DND-41 (cell line): ENCODE measurements at regions not wholly inside any gene's neighbourhood (a gene's known extent, or its start where the extent isn't known, plus 50 kb on each side); places are given as distances from the start of the nearest gene placed in this dataset.

Source experiments
- ATAC-seq: fragments of 200-7000 bp; cut with Tn5 transposase; 3 replicates; pipeline ENCODE4 v1.9.1; 2021; ENCODE audit warnings: low read depth; ENCODE audit not compliant: insufficient read depth
- DNase-seq: peaks from one replicate; pipeline ENCODE4 v3.0.0-alpha.2; 2020
- H2AFZ ChIP-seq: 2 replicates; pipeline ENCODE4 v1.6.0; 2012; ENCODE audit warnings: low read depth, low read length
- H3K27ac ChIP-seq: 2 replicates; pipeline ENCODE4 v1.5.1; 2012; ENCODE audit warnings: low read length, inconsistent platforms
- H3K27me3 ChIP-seq: fragments of 200-600 bp; sonication (generic); 2 replicates; pipeline ENCODE4 v1.6.0; 2012; ENCODE audit warnings: low read length, mild to moderate bottlenecking, inconsistent platforms; ENCODE audit not compliant: insufficient read depth, poor library complexity
- H3K36me3 ChIP-seq: 2 replicates; pipeline ENCODE4 v1.5.1; 2012; ENCODE audit warnings: low read length, inconsistent platforms; ENCODE audit not compliant: insufficient read depth
- H3K4me1 ChIP-seq: 2 replicates; pipeline ENCODE4 v1.5.1; 2012; ENCODE audit warnings: mild to moderate bottlenecking, low read length; ENCODE audit not compliant: insufficient read depth
- H3K4me2 ChIP-seq: 2 replicates; pipeline ENCODE4 v1.6.0; 2012; ENCODE audit warnings: mild to moderate bottlenecking, moderate library complexity, low read length, inconsistent platforms; ENCODE audit not compliant: insufficient read depth
- H3K4me3 ChIP-seq, 2 experiments: fragments of 200-600 bp in 1 of 2; shearing (Covaris generic) in 1 of 2; 2 replicates each; pipeline ENCODE4 v1.5.1; 2012 to 2016; ENCODE audit warnings: inconsistent platforms in 2 of 2, low read length in 2 of 2, mild to moderate bottlenecking in 2 of 2, low read depth in 1 of 2, moderate library complexity in 1 of 2
- H3K79me2 ChIP-seq: 2 replicates; pipeline ENCODE4 v1.6.0; 2012; ENCODE audit warnings: low read length, inconsistent platforms; ENCODE audit not compliant: insufficient read depth
- H3K9ac ChIP-seq: 2 replicates; pipeline ENCODE4 v1.6.0; 2012; ENCODE audit warnings: low read depth, mild to moderate bottlenecking, inconsistent platforms, low read length, moderate library complexity
- H3K9me3 ChIP-seq: 2 replicates; pipeline ENCODE4 v1.5.1; 2012; ENCODE audit warnings: low read length, moderate library complexity, mild to moderate bottlenecking, inconsistent platforms; ENCODE audit not compliant: insufficient read depth, severe bottlenecking
- H4K20me1 ChIP-seq: 2 replicates; pipeline ENCODE4 v1.6.0; 2012; ENCODE audit warnings: low read length; ENCODE audit not compliant: insufficient read depth
- CTCF ChIP-seq: IDR thresholded peaks from 2 replicates; pipeline ENCODE4 v1.5.1; 2012; ENCODE audit warnings: borderline replicate concordance, low read length, moderate library complexity, mild to moderate bottlenecking; ENCODE audit not compliant: poor library complexity, severe bottlenecking; ENCODE audit errors: extremely low read depth
- EZH2 ChIP-seq: IDR thresholded peaks from 3 replicates; pipeline ENCODE4 v1.6.1; 2012; ENCODE audit warnings: borderline replicate concordance, low read depth, mild to moderate bottlenecking, moderate library complexity, low read length, inconsistent platforms; ENCODE audit not compliant: severe bottlenecking

- TF ChIP-seq EZH2 (no peak), CTCF (no peak)
- Histone ChIP-seq H3K4me2 (no peak overlapping the region), H3K79me2 (no peaks in the 10 kb centered on the region), H4K20me1 (no peaks in the 10 kb centered on the region), H3K27ac (no peak overlapping the region), H2AFZ (no peak overlapping the region), H3K36me3 (no peaks in the 10 kb centered on the region), H3K4me1 (no peaks in the 10 kb centered on the region), H3K9ac (no peak overlapping the region), H3K9me3 (no peaks in the 10 kb centered on the region), H3K27me3 (no peaks in the 10 kb centered on the region), H3K4me3 (no peak overlapping the region)
- DNase-seq (no peak), ATAC-seq (no peak)
Observed at GRCh38 chr3:20343790-20344189, 157.8 kb upstream of the SGO1 start.

GRCh38 chr3:20340324-20340928, 154.4 kb upstream of the SGO1 start:
- Histone ChIP-seq H3K4me1 (no peaks in the 10 kb centered on the region), H3K27me3 (no peaks in the 10 kb centered on the region), H3K4me3 (no peak overlapping the region), H3K4me2 (no peak overlapping the region), H4K20me1 (no peaks in the 10 kb centered on the region), H3K27ac (no peak overlapping the region), H3K9ac (no peak overlapping the region), H3K79me2 (no peaks in the 10 kb centered on the region), H2AFZ (no peak overlapping the region), H3K9me3 (no peaks in the 10 kb centered on the region), H3K36me3 (no peaks in the 10 kb centered on the region)
- TF ChIP-seq EZH2, result no peak
- TF ChIP-seq CTCF, result peak; percentile 93
- DNase-seq, result peak; percentile 69
- ATAC-seq, result peak; percentile 90

GRCh38 chr3:20336572-20336971, 150.6 kb upstream of the SGO1 start:
- TF ChIP-seq CTCF, result no peak
- TF ChIP-seq EZH2, result no peak
- no peaks in the 10 kb centered on the region for H3K4me1 ChIP-seq
- no peaks in the 10 kb centered on the region for H3K36me3 ChIP-seq
- no peaks in the 10 kb centered on the region for H3K27me3 ChIP-seq
- ATAC-seq (no peak), DNase-seq (no peak)
- H2AFZ ChIP-seq, result no peak overlapping the region
- no peaks in the 10 kb centered on the region for H4K20me1 ChIP-seq
- H3K4me3 ChIP-seq, result no peak overlapping the region
- no peaks in the 10 kb centered on the region for H3K9me3 ChIP-seq
- H3K27ac ChIP-seq, result no peak overlapping the region
- no peaks in the 10 kb centered on the region for H3K79me2 ChIP-seq
- H3K4me2 ChIP-seq, result no peak overlapping the region
- no peak overlapping the region for H3K9ac ChIP-seq

- Histone ChIP-seq H4K20me1 (no peaks in the 10 kb centered on the region), H3K4me1 (no peaks in the 10 kb centered on the region), H3K27me3 (no peaks in the 10 kb centered on the region), H3K79me2 (no peaks in the 10 kb centered on the region), H3K36me3 (no peaks in the 10 kb centered on the region), H2AFZ (no peak overlapping the region), H3K9me3 (no peaks in the 10 kb centered on the region), H3K4me2 (no peak overlapping the region), H3K9ac (no peak overlapping the region), H3K27ac (no peak overlapping the region), H3K4me3 (no peak overlapping the region)
- no peak for ATAC-seq
- no peak for TF ChIP-seq CTCF
- TF ChIP-seq EZH2, result no peak
- no peak for DNase-seq
Observed at GRCh38 chr3:20334842-20335241, 148.8 kb upstream of the SGO1 start.
